ENCODE measurements at regions not wholly inside any gene's neighbourhood (a gene's known extent, or its start where the extent isn't known, plus 50 kb on each side); places are given as distances from the start of the nearest gene placed in this dataset.
"Not testable (repeated sequence)": the region's sequence is repeated elsewhere in the genome, so short reads cannot be mapped to it uniquely, and the experiment has no call there.

- no peaks in the 10 kb centered on the region for H3K36me3 Mint-ChIP-seq (ENCODE audit: low read depth)
- H3K4me1 Mint-ChIP-seq: no peaks in the 10 kb centered on the region
- intact Hi-C loops (cut with micrococcal nuclease): no loop called here
- DNase-seq: no peak
- H3K27me3 Mint-ChIP-seq: peaks cover 54% of the 10 kb centered on the region
- H3K27ac Mint-ChIP-seq: no peak overlapping the region
- H3K9me3 Mint-ChIP-seq: peaks cover 9% of the 10 kb centered on the region
- H3K4me3 Mint-ChIP-seq: no peak overlapping the region
Measured at GRCh38 chr5:138677782-138678181, 75.4 kb upstream of the CTNNA1 start.

GRCh38 chr5:138676556-138677193 lies 76.5 kb upstream of the CTNNA1 start:
- Mint-ChIP-seq H3K27ac (no peak overlapping the region), H3K9me3 (peaks cover 9% of the 10 kb centered on the region), H3K36me3 (ENCODE audit: low read depth) (no peaks in the 10 kb centered on the region), H3K4me3 (no peak overlapping the region), H3K4me1 (no peaks in the 10 kb centered on the region), H3K27me3 (peaks cover 54% of the 10 kb centered on the region)
- no peak for DNase-seq
- intact Hi-C loops (cut with micrococcal nuclease): no loop called here

DNA sequence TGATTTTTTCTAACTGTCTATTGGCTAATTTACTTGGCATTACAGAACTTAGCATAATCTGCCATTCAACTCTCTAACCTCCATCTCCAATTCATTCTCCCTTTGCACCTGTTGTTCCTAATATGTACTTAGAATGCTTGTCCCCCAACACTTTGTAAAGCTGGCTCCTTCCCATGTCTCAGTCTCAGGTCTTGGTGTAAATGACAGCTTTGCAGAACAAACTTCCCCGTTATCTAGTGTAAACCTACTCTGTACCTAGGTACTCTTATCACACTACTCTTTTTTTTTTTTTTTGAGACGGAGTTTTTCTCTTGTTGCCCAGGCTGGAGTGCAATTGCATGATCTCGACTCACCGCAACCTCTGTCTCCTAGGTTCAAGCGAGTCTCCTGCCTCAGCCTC lies 77.2 kb upstream of the CTNNA1 start:
- H3K27me3 Mint-ChIP-seq: peaks cover 48% of the 10 kb centered on the region
- peaks cover 9% of the 10 kb centered on the region for H3K9me3 Mint-ChIP-seq
- no peak overlapping the region for H3K4me3 Mint-ChIP-seq
- DNase-seq: no peak
- H3K36me3 Mint-ChIP-seq (ENCODE audit: low read depth): no peaks in the 10 kb centered on the region
- no peaks in the 10 kb centered on the region for H3K4me1 Mint-ChIP-seq
- intact Hi-C loops (cut with micrococcal nuclease): no loop called here
- H3K27ac Mint-ChIP-seq: no peak overlapping the region

- peak; percentile 82 for DNase-seq
- Mint-ChIP-seq H3K4me3 (no peak overlapping the region), H3K27ac (no peak overlapping the region), H3K9me3 (no peaks in the 10 kb centered on the region), H3K27me3 (peaks cover 66% of the 10 kb centered on the region), H3K4me1 (peaks cover 13% of the 10 kb centered on the region), H3K36me3 (ENCODE audit: low read depth) (peaks cover under 1% of the 10 kb centered on the region)
- intact Hi-C loops (cut with micrococcal nuclease): no loop called here
Measured at GRCh38 chr5:138668451-138669380, 84.5 kb upstream of the CTNNA1 start.

DNA sequence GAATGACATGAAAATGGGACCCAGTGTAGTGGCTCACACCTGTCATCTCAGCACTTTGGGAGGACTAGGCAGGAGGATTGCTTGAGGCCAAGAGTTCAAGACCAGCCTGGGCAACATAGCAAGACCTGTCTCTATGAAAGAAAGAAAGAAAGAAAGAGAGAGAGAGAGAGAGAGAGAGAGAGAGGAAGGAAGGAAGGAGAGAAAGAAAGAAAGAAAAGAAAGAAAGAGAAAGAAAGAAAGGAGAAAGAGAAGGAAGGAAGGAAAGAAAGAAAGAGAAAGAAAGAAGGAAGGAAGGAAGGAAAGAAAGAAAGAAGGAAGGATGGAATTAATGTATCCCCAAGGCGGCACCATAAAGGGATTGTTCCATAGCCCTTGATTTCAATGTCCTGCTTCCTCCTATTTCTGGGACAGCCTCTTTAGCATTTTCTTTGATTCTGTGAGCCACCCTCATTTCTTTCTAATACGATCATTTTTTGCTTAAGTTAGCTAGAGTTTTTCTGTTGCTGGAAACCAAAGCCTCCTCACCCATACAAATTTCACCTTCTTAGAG lies 85.4 kb upstream of the CTNNA1 start:
- DNase-seq; H3K36me3 Mint-ChIP-seq (ENCODE audit: low read depth); intact Hi-C loops (cut with micrococcal nuclease); H3K4me3 Mint-ChIP-seq; H3K9me3 Mint-ChIP-seq; H3K27ac Mint-ChIP-seq: not testable (repeated sequence)
- Mint-ChIP-seq H3K27me3 (peaks cover 66% of the 10 kb centered on the region), H3K4me1 (peaks cover 18% of the 10 kb centered on the region)

- intact Hi-C loops (cut with micrococcal nuclease): no loop called here
- no peak overlapping the region for H3K27ac Mint-ChIP-seq
- H3K27me3 Mint-ChIP-seq: peaks cover 77% of the 10 kb centered on the region
- H3K4me3 Mint-ChIP-seq: no peak overlapping the region
- DNase-seq: no peak
- H3K36me3 Mint-ChIP-seq (ENCODE audit: low read depth): peaks cover 1% of the 10 kb centered on the region
- H3K9me3 Mint-ChIP-seq: no peaks in the 10 kb centered on the region
- peaks cover 20% of the 10 kb centered on the region for H3K4me1 Mint-ChIP-seq
Measured at GRCh38 chr5:138666226-138666742, 86.9 kb upstream of the CTNNA1 start.

DNA sequence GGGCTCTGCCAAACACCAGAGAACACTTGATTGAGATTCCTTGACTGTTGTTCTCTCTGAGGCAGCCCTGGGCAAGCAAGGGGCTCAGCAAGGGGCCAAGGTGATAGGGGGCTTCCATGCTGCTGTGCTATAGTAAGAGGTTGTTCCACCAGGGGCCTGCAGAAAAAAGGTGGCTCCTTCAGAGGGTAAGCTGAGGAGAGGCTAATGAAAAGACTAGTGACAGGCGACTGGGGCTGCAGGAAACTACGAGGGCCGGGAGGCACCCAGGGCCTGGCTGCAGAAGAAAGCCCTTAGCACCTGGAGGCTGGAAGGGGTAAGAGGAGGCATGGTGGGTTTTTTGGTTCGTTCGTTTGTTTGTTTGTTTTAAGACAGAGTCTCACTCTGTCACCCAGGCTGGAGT lies 88.0 kb upstream of the CTNNA1 start:
- Mint-ChIP-seq H3K27me3 (peaks cover 86% of the 10 kb centered on the region), H3K9me3 (no peaks in the 10 kb centered on the region), H3K27ac (no peak overlapping the region), H3K36me3 (ENCODE audit: low read depth) (peaks cover 1% of the 10 kb centered on the region), H3K4me1 (peaks cover 20% of the 10 kb centered on the region), H3K4me3 (no peak overlapping the region)
- intact Hi-C loops (cut with micrococcal nuclease): no loop called here
- DNase-seq: no peak

DNA sequence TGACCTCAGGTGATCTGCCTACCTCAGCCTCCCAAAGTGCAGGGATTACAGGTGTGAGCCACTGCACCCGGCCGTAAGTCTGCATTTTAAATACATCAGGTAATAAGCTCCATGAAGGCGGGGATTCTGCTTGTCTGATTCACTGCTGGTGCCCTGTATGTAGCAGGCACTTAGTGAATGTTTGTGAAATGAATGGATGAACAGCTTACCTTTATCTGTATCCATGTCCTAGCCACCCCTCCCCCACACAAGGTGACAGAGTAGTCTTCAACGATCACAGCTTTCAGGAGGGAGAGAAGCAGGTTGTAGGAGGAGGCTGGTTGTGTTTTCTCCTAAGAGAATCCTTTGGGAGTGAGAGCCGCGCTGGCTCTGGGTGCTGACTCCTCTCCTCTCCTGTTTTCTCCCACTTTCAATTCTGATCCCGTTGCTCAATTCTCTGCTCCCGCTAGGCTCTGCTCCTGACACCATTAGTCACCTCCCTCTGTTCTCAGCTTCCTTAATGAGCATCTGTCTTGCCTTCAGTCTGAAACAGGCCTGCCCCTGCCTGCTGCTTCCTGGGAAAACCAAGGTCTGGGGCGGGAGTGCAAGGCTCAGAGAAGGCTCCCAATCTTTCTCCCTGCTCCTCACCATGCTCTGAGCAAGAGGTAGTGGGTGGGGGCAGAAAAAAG lies 88.8 kb upstream of the CTNNA1 start:
- Mint-ChIP-seq H3K27ac (no peak overlapping the region), H3K4me1 (peaks cover 20% of the 10 kb centered on the region), H3K9me3 (no peaks in the 10 kb centered on the region), H3K27me3 (peaks cover 86% of the 10 kb centered on the region), H3K36me3 (ENCODE audit: low read depth) (peaks cover 1% of the 10 kb centered on the region), H3K4me3 (no peak overlapping the region)
- intact Hi-C loops (cut with micrococcal nuclease): no loop called here
- DNase-seq: no peak

DNA sequence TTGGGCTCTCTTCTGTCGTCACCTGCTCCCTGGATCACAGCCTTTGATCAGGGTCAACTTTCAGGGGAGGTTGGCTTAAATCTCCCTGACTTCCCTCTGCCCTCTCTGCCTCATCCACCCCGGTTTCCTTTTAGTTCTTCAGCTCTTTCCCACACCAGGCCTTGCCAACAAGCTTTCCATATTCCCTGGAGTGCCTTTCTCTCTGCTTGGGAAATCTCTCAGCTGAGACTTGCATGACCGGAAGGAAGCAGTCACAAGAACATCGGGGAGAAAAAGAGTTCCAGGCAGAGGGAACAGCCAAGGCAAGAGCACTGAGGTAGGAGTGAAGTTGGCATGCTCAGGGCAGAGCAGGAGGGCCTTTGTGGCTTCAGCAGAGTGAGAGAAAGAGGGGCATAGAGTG lies 88.4 kb upstream of the HSPA9 start:
- Mint-ChIP-seq H3K4me1 (peaks cover 12% of the 10 kb centered on the region), H3K27ac (no peak overlapping the region), H3K9me3 (no peaks in the 10 kb centered on the region), H3K27me3 (peaks cover 86% of the 10 kb centered on the region), H3K36me3 (ENCODE audit: low read depth) (peaks cover 1% of the 10 kb centered on the region), H3K4me3 (no peak overlapping the region)
- intact Hi-C loops (cut with micrococcal nuclease): no loop called here
- DNase-seq: no peak

GRCh38 chr5:138663009-138663408 lies 87.8 kb upstream of the HSPA9 start:
- H3K27ac Mint-ChIP-seq: no peak overlapping the region
- no peaks in the 10 kb centered on the region for H3K9me3 Mint-ChIP-seq
- peaks cover 1% of the 10 kb centered on the region for H3K36me3 Mint-ChIP-seq (ENCODE audit: low read depth)
- peaks cover 10% of the 10 kb centered on the region for H3K4me1 Mint-ChIP-seq
- intact Hi-C loops (cut with micrococcal nuclease): no loop called here
- peak; percentile 60 for DNase-seq
- H3K27me3 Mint-ChIP-seq: peaks cover 84% of the 10 kb centered on the region
- H3K4me3 Mint-ChIP-seq: no peak overlapping the region

DNA sequence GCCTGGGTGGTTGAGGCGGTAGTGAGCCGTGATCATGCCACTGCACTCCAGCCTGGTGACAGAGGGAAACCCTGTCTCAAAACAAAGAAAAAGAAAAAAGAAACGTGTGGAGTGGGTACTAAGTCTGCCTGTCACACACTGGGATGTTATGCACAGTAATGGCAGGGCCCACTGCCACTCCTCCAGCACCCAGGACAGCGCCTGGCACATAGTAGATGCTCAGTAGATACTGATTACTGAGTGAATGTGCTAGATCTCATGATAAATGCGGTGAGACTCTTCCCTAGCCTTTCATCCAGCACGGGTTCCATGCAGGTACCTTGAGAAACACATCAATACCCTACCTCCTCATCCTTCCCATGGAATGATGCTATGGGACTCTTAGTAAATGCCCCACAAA lies 87.4 kb upstream of the HSPA9 start:
- peak; percentile 72 for DNase-seq
- H3K9me3 Mint-ChIP-seq: no peaks in the 10 kb centered on the region
- H3K4me3 Mint-ChIP-seq: no peak overlapping the region
- H3K36me3 Mint-ChIP-seq (ENCODE audit: low read depth): peaks cover 1% of the 10 kb centered on the region
- H3K4me1 Mint-ChIP-seq: peaks cover 8% of the 10 kb centered on the region
- no peak overlapping the region for H3K27ac Mint-ChIP-seq
- intact Hi-C loops (cut with micrococcal nuclease): no loop called here
- peaks cover 84% of the 10 kb centered on the region for H3K27me3 Mint-ChIP-seq

GRCh38 chr5:138661991-138662434 lies 86.8 kb upstream of the HSPA9 start:
- Mint-ChIP-seq H3K36me3 (ENCODE audit: low read depth) (peaks cover 3% of the 10 kb centered on the region), H3K9me3 (no peaks in the 10 kb centered on the region), H3K27ac (no peak overlapping the region), H3K27me3 (peaks cover 89% of the 10 kb centered on the region), H3K4me1 (peaks cover 8% of the 10 kb centered on the region), H3K4me3 (no peak overlapping the region)
- intact Hi-C loops (cut with micrococcal nuclease): no loop called here
- DNase-seq: no peak

GRCh38 chr5:138661291-138661960 lies 86.2 kb upstream of the HSPA9 start:
- Mint-ChIP-seq H3K4me3 (no peak overlapping the region), H3K4me1 (peaks cover 8% of the 10 kb centered on the region), H3K36me3 (ENCODE audit: low read depth) (peaks cover 3% of the 10 kb centered on the region), H3K27me3 (peaks cover 89% of the 10 kb centered on the region), H3K27ac (no peak overlapping the region), H3K9me3 (no peaks in the 10 kb centered on the region)
- intact Hi-C loops (cut with micrococcal nuclease): no loop called here
- DNase-seq: no peak

All from activated CD4-positive, alpha-beta T cell treated with anti-CD3 and anti-CD28 coated beads, Interleukin-2, amount 10 ng/mL, durations not matched to agents 24 days and 14 days (primary cell).